Endometrial microvascular endothelial cells (primary cell): ENCODE measurements at regions not wholly inside any gene's neighbourhood (a gene's known extent, or its start where the extent isn't known, plus 50 kb on each side); places are given as distances from the start of the nearest gene placed in this dataset.
"Not testable (repeated sequence)": the region's sequence is repeated elsewhere in the genome, so short reads cannot be mapped to it uniquely, and the experiment has no call there.

Source experiments
- in situ Hi-C: cut with HindIII; loops from 2 replicates; pipeline ENCODE4 v1.10.0; 2017; ENCODE audit warnings: low sequenced_read_pairs, low pct_unique_long_range_greater_than_20kb; ENCODE audit errors: inconsistent ontology term

GRCh38 chr13:59319276-59319675 is 844.5 kb downstream of the DIAPH3 start:
- in situ Hi-C loops, result no loop called here

- in situ Hi-C loops, result no loop called here
These were observed 843.7 kb downstream of the DIAPH3 start for GRCh38 chr13:59320021-59320420.

GRCh38 chr13:59324401-59324800 is 839.3 kb downstream of the DIAPH3 start:
- in situ Hi-C loops, result not testable (repeated sequence)

- in situ Hi-C loops, result no loop called here
These were observed 837.0 kb downstream of the DIAPH3 start for GRCh38 chr13:59326717-59327116.

- in situ Hi-C loops, result no loop called here
These were observed 833.0 kb downstream of the DIAPH3 start for GRCh38 chr13:59330764-59331163.

GRCh38 chr13:59332966-59333365 is 830.8 kb downstream of the DIAPH3 start:
- in situ Hi-C loops, result no loop called here

GRCh38 chr13:59337070-59337469 is 826.7 kb downstream of the DIAPH3 start:
- in situ Hi-C loops, result no loop called here

GRCh38 chr13:59340151-59340550 is 823.6 kb downstream of the DIAPH3 start:
- in situ Hi-C loops, result no loop called here

- in situ Hi-C loops, result no loop called here
These were observed 823.1 kb downstream of the DIAPH3 start for GRCh38 chr13:59340581-59340980.

GRCh38 chr13:59342400-59342799 is 821.3 kb downstream of the DIAPH3 start:
- in situ Hi-C loops, result no loop called here

- in situ Hi-C loops, result no loop called here
These were observed 820.6 kb downstream of the DIAPH3 start for GRCh38 chr13:59343132-59343531.

- in situ Hi-C loops, result no loop called here
These were observed 819.5 kb downstream of the DIAPH3 start for GRCh38 chr13:59343993-59344822.

GRCh38 chr13:59345311-59345710 is 818.4 kb downstream of the DIAPH3 start:
- in situ Hi-C loops, result no loop called here

GRCh38 chr13:59346999-59347723 is 816.6 kb downstream of the DIAPH3 start:
- in situ Hi-C loops, result no loop called here

GRCh38 chr13:59348617-59349016 is 815.1 kb downstream of the DIAPH3 start:
- in situ Hi-C loops, result no loop called here

- in situ Hi-C loops, result no loop called here
These were observed 811.1 kb downstream of the DIAPH3 start for GRCh38 chr13:59352600-59352999.

GRCh38 chr13:59354665-59355369 is 808.9 kb downstream of the DIAPH3 start:
- in situ Hi-C loops, result no loop called here

GRCh38 chr13:59356607-59357006 is 807.1 kb downstream of the DIAPH3 start:
- in situ Hi-C loops, result no loop called here

GRCh38 chr13:59358014-59358413 is 805.7 kb downstream of the DIAPH3 start:
- in situ Hi-C loops, result no loop called here

GRCh38 chr13:59360108-59360507 is 803.6 kb downstream of the DIAPH3 start:
- in situ Hi-C loops, result no loop called here
